T-helper 2 cell treated with Interferon-gamma antibody and Interleukin-4, amounts not matched to agents 100 ng/mL and 5 ng/mL, for 36 hours (primary cell): ENCODE measurements at regions not wholly inside any gene's neighbourhood (a gene's known extent, or its start where the extent isn't known, plus 50 kb on each side); places are given as distances from the start of the nearest gene placed in this dataset.
"Not testable (repeated sequence)": the region's sequence is repeated elsewhere in the genome, so short reads cannot be mapped to it uniquely, and the experiment has no call there.

Experiments used
- intact Hi-C: fragments of 100-400 bp; cut with micrococcal nuclease; formaldehyde crosslinking; loops from one replicate; pipeline ENCODE4 v1.15.1; 2023

DNA sequence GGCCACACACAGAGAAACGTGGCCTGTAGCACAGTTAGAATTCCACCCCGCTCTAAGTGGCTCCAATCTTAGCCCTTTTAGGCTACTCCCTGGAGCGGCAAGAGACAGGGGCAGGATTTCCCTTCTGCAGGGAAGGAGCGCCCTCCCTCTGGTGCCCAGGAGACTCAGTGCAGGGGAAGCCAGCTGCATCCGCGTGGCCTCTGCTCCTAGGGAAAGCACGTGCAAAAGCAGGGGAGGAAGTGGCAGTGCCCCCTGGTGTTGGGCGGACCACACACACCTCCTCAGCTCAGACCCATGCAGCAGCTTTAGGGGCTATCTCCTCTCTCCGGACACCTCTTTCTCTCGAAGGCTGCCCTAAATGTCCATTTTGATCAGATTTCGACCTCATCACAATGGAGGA, 50.0 kb downstream of the SPRING1 start:
- intact Hi-C loops, result no loop called here

- intact Hi-C loops, result no loop called here
These were observed 53.0 kb downstream of the SPRING1 start for GRCh38 chr12:116684891-116685290.

DNA sequence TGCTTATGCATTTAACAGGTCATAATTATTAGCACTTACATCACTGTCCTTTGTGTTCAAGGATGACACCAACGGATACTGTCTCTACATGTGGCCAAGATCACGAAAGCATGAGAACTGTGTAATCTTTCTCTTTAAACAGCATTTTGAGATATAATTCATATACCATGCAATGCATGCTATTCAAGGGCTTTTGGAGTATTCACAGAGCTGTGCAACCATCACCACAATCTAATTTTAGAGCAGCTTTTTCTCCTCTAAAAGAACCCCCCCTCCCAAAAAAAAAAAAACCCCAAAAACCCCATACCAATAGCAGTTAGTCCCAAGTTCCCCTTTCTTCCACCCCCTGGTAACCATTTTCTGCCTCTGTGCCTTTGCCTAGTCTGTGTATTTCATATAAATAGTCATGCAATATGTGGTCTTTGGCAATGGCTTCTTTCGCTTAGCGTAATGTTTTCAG, 60.6 kb downstream of the SPRING1 start:
- intact Hi-C loops, result no loop called here

- intact Hi-C loops, result no loop called here
These were observed 62.3 kb downstream of the SPRING1 start for GRCh38 chr12:116675339-116676107.

DNA sequence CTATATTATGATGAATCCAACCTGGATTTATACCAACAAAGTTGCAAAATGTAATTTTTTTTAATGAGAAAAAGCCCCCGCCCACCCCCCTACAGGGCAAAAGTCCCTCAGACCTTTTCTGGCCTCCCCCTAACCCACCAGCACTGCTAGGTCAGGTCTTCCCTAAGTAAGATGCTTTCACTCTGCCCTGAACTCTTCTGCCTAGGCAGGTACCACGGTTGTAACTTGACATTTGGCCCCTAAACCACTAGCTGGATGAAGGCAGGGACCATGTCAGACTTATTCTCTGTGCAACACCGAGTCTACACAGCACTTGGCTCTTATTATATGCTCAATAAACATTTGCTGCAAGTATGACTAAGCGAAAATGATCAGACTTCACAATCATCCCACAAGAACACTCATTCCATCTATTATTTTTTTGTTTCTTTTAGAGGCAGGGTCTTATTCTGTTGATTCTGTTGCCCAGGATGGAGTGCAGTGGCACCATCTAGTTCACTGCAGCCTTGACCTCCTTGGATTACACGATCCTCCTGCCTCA, 63.2 kb downstream of the SPRING1 start:
- intact Hi-C loops, result loop anchor here (5.0 kb wide), 1 partner anchor 397 kb away; the partner anchor contains the start of gene MED13L

DNA sequence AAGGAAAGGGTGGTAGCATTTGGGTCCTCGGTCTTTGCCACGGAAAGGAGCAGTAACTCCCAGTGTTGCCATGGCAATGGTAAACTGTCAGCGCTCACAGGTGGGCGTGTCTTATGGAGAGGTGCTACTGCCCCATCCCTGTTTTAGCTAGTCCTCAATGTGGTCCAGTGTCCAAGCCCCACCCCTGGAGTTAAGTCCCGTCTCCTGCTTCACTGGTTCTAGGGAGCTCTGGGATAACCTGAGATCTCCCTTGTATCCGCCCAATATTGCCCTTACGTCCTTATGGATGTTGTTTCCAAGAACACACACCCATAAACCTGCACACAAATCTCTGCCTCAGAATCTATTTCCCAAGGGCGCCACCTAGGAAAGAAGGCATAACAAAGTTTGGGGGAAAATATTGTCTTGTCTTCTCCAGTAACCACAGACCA, 64.2 kb downstream of the SPRING1 start:
- intact Hi-C loops, result loop anchor here (1.0 to 5.0 kb wide), 2 partner anchors 114 to 396 kb away; partner anchors contain the start of genes MAP1LC3B2 and MED13L

DNA sequence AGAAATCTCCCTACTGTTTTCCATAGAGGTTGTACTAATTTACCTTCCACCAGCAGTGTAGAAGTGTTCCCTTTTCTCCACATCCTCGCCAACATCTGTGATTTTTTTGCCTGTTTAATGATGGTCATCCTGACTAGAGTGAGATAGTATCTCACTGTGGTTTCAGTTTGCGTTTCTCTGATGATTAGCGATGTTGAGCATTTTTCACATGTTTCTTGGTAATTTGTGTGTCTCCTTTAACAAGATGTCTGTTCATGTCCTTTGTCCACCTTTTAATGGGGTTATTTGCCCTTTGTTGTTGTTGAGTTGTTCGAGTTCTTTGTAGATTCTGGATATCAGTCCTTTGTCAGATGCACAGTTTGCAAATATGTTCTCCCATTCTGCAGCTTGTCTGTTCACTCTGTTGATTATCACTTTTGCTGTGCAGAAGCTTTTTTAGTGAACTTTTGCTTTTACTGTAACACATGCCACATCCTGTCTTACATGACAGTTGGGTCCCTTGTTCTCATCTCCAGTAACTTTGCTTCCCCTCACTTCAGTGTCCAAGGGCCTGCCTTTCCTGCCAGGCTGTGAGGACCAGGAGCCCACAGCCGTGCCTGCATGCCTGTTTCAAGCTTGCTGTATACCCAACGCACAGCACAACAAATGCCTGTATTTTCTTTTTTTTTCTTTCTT, 64.9 kb downstream of the SPRING1 start:
- intact Hi-C loops, result loop anchor here (1.0 to 5.0 kb wide), 2 partner anchors 114 to 396 kb away; partner anchors contain the start of genes MAP1LC3B2 and MED13L

DNA sequence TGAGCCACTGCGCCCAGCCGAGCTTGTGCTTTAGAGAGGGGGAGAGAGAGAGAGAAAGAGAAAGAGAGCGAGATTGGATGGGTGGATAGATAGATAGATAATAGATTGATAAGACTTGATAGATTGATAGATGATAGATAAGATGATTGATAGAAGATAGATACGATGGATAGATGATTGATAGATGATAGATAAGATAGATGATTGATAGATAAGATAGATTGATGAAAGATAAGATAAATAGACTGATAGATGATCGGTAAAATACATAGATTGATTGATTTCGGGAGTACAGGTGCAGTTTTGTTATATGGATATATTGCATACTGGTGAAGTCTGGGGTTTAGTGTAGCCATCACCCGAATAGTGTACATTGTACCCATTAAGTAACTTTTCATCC, 65.9 kb downstream of the SPRING1 start:
- intact Hi-C loops, result loop anchor here (5.0 kb wide), 1 partner anchor 395 kb away; the partner anchor contains the start of gene MED13L

DNA sequence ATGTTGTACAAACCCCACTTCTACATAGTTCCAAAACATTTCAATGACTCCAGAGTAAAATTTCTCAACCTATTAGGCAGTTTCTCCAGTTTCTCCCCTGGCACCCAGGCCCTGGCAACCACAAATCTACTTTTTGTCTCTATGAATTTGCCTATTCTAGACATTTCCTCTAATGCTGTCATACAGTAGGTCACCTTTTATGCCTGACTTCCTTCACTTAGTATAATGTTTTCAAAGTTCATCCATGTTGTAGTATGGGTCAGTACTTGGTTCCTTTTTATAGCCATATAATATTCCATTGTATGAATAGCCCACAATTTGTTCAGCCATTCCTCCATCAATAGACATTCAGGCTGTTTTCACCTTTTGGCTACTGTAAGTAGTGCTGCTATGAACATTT, 67.0 kb downstream of the SPRING1 start:
- intact Hi-C loops, result loop anchor here (5.0 kb wide), 1 partner anchor 394 kb away; the partner anchor contains the start of gene MED13L

GRCh38 chr12:116667752-116668151, 70.1 kb downstream of the SPRING1 start:
- intact Hi-C loops, result no loop called here

DNA sequence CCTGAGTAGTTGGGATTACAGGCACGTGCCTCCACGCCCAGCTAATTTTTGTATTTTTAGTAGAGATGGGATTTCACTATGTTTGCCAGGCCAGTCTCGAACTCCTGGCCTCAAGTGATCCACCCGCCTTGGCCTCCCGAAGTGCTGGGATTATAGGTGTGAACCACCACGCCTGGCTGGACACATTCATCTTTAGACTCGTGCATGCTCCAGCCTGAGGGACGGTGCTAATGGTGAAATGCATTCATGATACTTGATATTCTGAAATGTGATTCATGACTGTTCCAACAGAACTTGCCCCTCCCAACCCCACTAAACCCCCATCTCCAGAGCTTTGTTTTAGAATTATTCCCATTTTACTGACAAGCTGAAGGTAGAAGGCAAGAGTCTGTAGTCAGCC, 71.0 kb downstream of the SPRING1 start:
- intact Hi-C loops, result not testable (repeated sequence)

GRCh38 chr12:116666305-116666673, 71.6 kb downstream of the SPRING1 start:
- intact Hi-C loops, result no loop called here

- intact Hi-C loops, result no loop called here
These were observed 72.1 kb downstream of the SPRING1 start for GRCh38 chr12:116665666-116666304.

DNA sequence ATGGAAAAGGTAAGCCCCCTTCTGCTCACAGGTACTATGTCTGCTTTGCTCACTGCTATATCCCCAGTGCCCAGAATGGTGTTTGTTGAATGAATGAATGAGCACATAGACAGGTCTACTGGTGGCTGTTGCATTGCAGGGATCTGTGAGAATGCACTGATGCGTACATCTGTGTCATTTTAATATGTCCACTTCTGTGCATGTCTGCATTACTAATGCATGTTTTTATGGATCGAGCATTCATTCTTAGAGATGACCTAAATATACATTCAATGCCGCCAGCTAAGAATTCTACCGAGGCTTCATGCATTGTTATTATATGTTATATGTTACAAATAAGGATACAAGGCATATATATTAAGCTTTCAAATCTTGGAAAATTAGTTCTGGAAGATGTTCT, 73.8 kb downstream of the SPRING1 start:
- intact Hi-C loops, result no loop called here

DNA sequence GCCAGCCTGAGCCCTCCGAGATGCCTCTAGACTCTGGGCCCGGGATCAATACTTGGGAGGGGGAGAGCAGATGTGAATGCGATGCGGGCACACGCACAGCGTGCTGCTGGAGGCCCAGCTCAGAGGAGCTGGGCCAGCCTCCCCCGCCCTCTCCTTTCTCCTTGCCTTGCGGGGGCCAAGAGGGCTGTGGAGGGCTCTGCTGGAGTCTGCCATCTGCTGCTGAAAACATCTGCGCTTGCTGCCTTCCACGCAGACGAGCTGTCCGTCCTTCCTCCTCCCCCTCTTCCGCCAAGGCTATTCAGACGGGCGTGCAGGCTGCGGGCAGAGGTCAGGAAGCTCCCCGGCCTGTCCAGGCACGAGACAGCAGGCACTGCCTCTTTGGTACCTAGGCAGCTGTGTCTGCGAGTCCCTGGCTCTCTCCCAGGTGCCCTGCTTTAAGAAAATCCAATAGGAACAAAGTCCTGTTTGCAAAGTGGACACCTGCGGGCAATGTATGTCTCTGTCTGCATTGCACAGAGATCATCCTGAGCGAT, 75.2 kb downstream of the SPRING1 start:
- intact Hi-C loops, result no loop called here

GRCh38 chr12:116661341-116661740, 76.5 kb downstream of the SPRING1 start:
- intact Hi-C loops, result no loop called here

DNA sequence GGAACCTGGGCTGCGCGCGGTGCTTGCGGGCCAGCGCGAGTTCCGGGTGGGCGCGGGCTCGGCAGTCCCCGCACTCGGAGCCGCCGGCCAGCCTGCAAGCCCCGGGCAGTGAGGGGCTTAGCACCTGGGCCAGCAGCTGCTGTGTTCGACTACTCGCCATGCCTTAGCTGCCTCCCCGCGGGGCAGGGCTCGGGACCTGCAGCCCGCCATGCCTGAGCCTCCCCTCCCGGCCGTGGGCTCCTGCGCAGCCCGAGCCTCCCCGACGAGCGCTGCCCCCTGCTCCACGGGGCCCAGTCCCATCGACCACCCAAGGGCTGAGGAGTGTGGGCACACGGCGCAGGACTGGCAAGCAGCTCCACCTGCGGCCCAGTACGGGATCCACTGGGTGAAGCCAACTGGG, 77.1 kb downstream of the SPRING1 start:
- intact Hi-C loops, result not testable (repeated sequence)

- intact Hi-C loops, result no loop called here
These were observed 77.9 kb downstream of the SPRING1 start for GRCh38 chr12:116659771-116660481.

- intact Hi-C loops, result no loop called here
These were observed 79.9 kb downstream of the SPRING1 start for GRCh38 chr12:116657921-116658495.

DNA sequence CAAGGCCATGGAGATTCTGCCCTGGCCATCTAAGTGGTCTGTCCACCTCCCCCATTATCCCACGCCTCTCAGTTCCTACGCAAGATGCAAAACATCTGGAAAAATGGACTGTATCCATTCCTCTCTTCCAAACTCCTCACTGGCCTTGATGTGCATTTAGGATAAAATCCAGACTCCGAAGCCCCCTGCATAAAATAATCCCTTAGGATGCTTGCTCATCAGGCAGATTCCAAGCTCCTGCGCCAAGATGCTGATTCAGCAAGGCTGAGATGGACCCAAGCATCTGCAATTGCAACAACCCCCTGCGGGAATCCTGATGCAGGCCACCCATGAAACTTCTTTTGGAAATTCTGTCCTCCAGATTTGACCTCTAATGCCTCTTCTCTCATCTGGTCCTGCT, 81.6 kb downstream of the SPRING1 start:
- intact Hi-C loops, result no loop called here
